HFFc6 (cell line): ENCODE measurements at regions not wholly inside any gene's neighbourhood (a gene's known extent, or its start where the extent isn't known, plus 50 kb on each side); places are given as distances from the start of the nearest gene placed in this dataset.
"Not testable (repeated sequence)": the region's sequence is repeated elsewhere in the genome, so short reads cannot be mapped to it uniquely, and the experiment has no call there.

Source experiments
- DNase-seq: peaks from one replicate; pipeline ENCODE4 v3.0.0-alpha.2; 2018
- H3K27ac Mint-ChIP-seq: 2 replicates; pipeline ENCODE4 v1.8.0; 2020; ENCODE audit warnings: mild to moderate bottlenecking, mixed read lengths
- H3K27me3 Mint-ChIP-seq: 2 replicates; pipeline ENCODE4 v1.8.0; 2021; ENCODE audit warnings: mild to moderate bottlenecking, moderate library complexity, mixed read lengths; ENCODE audit not compliant: insufficient read depth
- H3K36me3 Mint-ChIP-seq: 2 replicates; pipeline ENCODE4 v1.8.0; 2021; ENCODE audit warnings: low read depth, mixed read lengths
- H3K4me1 Mint-ChIP-seq: 2 replicates; pipeline ENCODE4 v1.8.0; 2020; ENCODE audit warnings: low read depth, mixed read lengths
- H3K4me3 Mint-ChIP-seq: 2 replicates; pipeline ENCODE4 v1.8.0; 2020; ENCODE audit warnings: mild to moderate bottlenecking, moderate library complexity, mixed read lengths
- H3K9me3 Mint-ChIP-seq: 2 replicates; pipeline ENCODE4 v1.8.0; 2020; ENCODE audit warnings: mild to moderate bottlenecking, mixed read lengths
- TF ChIP-seq, protein P1 (sequence below): fragments of 200-600 bp; sonication (generic); IDR thresholded peaks from 2 replicates; pipeline ENCODE4 v1.5.0; 2021; ENCODE audit warnings: antibody characterized with exemption, mild to moderate bottlenecking

DNA sequence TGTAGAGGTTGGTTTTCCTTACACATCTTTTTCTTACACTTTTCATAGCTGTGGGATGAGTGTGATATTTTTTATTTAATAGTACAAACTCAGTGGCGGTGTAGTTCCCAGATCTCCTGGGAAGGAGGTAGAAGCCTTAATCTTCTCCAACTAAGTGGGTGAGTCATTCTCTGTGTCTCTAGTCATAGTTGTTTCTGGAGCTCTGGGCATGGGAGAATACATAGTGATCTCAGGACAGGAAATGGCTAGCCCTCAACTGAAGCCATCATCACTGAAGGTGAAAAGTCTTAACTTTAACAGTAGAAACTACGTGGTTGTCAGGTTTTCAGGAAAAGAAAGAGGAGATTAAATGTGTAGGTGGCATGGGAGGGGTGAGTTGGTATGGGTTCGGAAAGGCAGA lies 319.4 kb upstream of the FZD8 start:
- Mint-ChIP-seq H3K27me3 (peaks cover 15% of the 10 kb centered on the region; the same call in 1 of the 2 replicates), H3K4me1 (peaks cover 11% of the 10 kb centered on the region; the same call in 1 of the 2 replicates), H3K27ac (no peak overlapping the region), H3K4me3 (no peak overlapping the region), H3K9me3 (no peaks in the 10 kb centered on the region), H3K36me3 (no peaks in the 10 kb centered on the region)
- TF ChIP-seq, protein P1, sequence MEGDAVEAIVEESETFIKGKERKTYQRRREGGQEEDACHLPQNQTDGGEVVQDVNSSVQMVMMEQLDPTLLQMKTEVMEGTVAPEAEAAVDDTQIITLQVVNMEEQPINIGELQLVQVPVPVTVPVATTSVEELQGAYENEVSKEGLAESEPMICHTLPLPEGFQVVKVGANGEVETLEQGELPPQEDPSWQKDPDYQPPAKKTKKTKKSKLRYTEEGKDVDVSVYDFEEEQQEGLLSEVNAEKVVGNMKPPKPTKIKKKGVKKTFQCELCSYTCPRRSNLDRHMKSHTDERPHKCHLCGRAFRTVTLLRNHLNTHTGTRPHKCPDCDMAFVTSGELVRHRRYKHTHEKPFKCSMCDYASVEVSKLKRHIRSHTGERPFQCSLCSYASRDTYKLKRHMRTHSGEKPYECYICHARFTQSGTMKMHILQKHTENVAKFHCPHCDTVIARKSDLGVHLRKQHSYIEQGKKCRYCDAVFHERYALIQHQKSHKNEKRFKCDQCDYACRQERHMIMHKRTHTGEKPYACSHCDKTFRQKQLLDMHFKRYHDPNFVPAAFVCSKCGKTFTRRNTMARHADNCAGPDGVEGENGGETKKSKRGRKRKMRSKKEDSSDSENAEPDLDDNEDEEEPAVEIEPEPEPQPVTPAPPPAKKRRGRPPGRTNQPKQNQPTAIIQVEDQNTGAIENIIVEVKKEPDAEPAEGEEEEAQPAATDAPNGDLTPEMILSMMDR, result no peak
- peak; percentile 12 for DNase-seq

GRCh38 chr10:35959252-35959651 lies 317.2 kb upstream of the FZD8 start:
- Mint-ChIP-seq H3K4me1 (peaks cover 11% of the 10 kb centered on the region; the same call in 1 of the 2 replicates), H3K27ac (no peak overlapping the region)

GRCh38 chr10:35958609-35959008 lies 316.5 kb upstream of the FZD8 start:
- H3K27ac Mint-ChIP-seq, H3K9me3 Mint-ChIP-seq, H3K4me3 Mint-ChIP-seq, H3K36me3 Mint-ChIP-seq, DNase-seq: not testable (repeated sequence)
- H3K27me3 Mint-ChIP-seq, result peaks cover 20% of the 10 kb centered on the region
- H3K4me1 Mint-ChIP-seq, result peaks cover 11% of the 10 kb centered on the region; the same call in 1 of the 2 replicates

More at GRCh38 chr10:35959252-35959651, 317.2 kb upstream of the FZD8 start:
- DNase-seq, result no peak
- TF ChIP-seq, protein P1, result no peak
- Mint-ChIP-seq H3K36me3 (no peaks in the 10 kb centered on the region), H3K9me3 (no peaks in the 10 kb centered on the region), H3K27me3 (peaks cover 15% of the 10 kb centered on the region; the same call in 1 of the 2 replicates), H3K4me3 (no peak overlapping the region)

DNA sequence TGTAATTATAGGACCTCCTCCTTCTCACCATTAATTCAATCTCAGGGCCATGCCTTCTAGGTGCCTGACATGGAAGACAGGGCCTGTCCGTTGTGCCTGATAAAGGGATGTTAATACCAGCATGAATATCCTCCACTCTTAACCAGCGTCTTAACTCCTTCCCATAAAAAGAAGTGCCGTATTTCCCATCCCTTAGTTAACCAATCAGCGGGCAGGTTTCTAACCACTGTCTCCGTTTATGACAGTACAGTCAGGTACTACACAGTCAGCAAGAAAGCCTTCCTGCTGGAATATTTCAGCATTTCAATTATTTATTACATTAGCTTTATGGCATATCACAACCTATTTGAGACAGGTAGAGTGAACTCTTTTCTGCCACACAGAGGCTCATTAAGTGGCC lies 308.6 kb upstream of the FZD8 start:
- no peaks in the 10 kb centered on the region for H3K36me3 Mint-ChIP-seq
- H3K4me3 Mint-ChIP-seq, result no peak overlapping the region
- H3K27me3 Mint-ChIP-seq, result peaks cover 27% of the 10 kb centered on the region

GRCh38 chr10:35950226-35950625 lies 308.1 kb upstream of the FZD8 start:
- no peaks in the 10 kb centered on the region for H3K9me3 Mint-ChIP-seq
- no peak overlapping the region for H3K4me3 Mint-ChIP-seq
- H3K27ac Mint-ChIP-seq, result no peak overlapping the region
- DNase-seq, result no peak
- H3K36me3 Mint-ChIP-seq, result no peaks in the 10 kb centered on the region
- TF ChIP-seq, protein P1, result no peak
- no peaks in the 10 kb centered on the region for H3K4me1 Mint-ChIP-seq
- H3K27me3 Mint-ChIP-seq, result peaks cover 27% of the 10 kb centered on the region

More for the DNA sequence above, 308.6 kb upstream of the FZD8 start:
- H3K4me1 Mint-ChIP-seq, result no peaks in the 10 kb centered on the region
- TF ChIP-seq, protein P1, result no peak
- H3K27ac Mint-ChIP-seq, result no peak overlapping the region
- H3K9me3 Mint-ChIP-seq, result no peaks in the 10 kb centered on the region
- no peak for DNase-seq

GRCh38 chr10:35949811-35950211 lies 307.7 kb upstream of the FZD8 start:
- peaks cover 27% of the 10 kb centered on the region for H3K27me3 Mint-ChIP-seq
- DNase-seq, result no peak
- no peaks in the 10 kb centered on the region for H3K36me3 Mint-ChIP-seq
- H3K27ac Mint-ChIP-seq, result no peak overlapping the region
- TF ChIP-seq, protein P1, result no peak
- H3K4me1 Mint-ChIP-seq, result no peaks in the 10 kb centered on the region
- H3K9me3 Mint-ChIP-seq, result no peaks in the 10 kb centered on the region
- H3K4me3 Mint-ChIP-seq, result no peak overlapping the region
